SKM-1 (cell line): ENCODE measurements at regions not wholly inside any gene's neighbourhood (a gene's known extent, or its start where the extent isn't known, plus 50 kb on each side); places are given as distances from the start of the nearest gene placed in this dataset.
A peak's percentile ranks its signal among the peaks of the same experiment; 100 is the strongest.

Source experiments
- DNase-seq: peaks from one replicate; lab custom pipeline; 2025; ENCODE audit not compliant: unreplicated experiment; lab: John Stamatoyannopoulos, UW

DNA sequence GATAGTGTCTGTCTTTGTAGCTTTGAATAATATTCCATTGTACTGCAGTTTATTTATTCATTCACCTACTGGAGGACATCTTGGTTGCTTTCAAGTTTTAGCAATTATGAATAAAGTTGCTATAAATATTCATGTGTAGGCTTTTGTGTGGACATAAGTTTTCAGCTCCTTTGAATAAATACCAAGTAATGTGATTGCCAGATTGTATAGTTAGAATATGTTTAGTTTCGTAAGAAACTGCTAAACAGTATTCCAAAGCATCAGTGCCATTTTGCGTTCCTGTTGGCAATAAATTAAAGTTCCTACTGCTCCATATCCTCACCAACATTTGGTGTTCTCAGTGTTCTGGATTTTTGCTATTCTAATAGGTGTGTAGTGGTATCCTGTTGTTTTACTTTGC, 311.7 kb upstream of the FMN2 start:
- DNase-seq, result no peak

DNA sequence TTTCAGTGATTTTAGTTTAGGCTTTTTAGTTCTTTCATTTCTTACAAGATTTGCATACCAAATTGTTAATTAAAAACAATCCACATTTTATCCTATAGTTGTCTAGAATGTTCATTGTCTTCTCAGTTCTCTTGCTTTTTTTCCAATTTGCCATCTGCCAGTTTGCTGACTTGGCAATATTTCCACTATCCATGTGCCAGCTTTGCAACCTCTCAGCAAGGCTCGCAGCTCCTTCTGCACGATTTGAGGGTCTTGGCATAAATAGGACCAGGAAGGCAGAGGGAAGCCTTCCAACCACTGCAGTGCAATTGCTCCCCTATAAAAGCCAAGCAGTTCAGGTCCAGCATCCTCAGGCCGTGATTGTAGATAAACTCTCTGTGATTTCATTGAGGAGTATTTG, 306.8 kb upstream of the FMN2 start:
- no peak for DNase-seq

DNA sequence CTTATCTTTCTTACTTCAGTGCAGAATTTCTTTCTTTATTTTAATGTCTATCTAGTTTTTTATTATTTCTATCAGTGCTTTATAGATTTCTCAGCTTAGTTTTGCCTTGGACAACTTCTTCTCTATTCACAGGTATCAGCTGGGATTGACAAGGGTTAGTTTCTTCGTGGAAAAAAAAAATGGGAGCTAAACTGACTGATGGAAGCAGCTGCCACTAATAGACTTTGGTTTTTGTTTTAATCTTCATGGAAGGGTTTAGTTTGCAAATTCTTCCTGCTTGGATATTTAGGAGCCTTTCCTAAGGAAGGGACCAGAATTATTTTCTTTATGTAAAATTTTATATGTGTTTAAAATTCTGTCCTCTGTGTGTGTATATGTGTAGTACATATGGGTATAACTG, 306.1 kb upstream of the FMN2 start:
- no peak for DNase-seq

DNA sequence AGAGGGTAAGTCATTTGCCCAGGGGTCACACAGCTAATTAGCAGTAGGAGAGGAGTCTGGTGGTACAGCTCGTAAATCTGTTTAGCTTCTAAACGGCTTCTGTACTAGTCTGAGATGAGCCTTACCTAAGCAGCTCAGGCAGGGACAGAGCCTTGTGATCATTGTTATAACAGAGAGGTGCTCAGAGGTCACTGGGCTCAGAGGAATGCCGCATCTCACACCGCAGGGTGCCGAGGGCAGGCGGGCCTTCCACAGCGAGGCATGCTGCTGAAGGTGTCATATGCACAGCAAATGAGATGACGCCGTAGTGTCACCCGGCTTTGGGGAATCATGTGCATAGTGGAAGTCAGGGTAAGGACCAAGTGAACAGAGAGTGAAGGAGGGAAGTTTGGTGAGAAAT, 305.2 kb upstream of the FMN2 start:
- DNase-seq, result no peak

DNA sequence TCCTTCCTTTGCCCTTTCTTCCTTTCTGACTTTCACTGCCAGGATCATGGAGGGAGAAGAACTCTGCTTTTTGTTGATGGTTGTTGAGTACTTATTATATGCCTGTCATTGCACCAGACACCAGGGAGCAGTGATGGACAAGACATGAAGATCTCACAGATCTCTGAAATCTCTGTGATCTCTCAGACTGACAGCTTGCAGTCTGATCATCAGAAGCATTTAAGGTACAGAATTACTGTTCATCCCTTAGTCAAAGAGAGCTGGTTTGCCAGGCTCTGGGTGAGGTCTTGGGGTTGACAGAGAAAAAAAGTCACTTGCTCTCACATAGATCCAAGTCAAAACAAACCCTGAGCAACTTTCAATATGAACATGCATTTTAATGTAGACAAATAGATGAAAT, 299.5 kb upstream of the FMN2 start:
- DNase-seq, result no peak

DNA sequence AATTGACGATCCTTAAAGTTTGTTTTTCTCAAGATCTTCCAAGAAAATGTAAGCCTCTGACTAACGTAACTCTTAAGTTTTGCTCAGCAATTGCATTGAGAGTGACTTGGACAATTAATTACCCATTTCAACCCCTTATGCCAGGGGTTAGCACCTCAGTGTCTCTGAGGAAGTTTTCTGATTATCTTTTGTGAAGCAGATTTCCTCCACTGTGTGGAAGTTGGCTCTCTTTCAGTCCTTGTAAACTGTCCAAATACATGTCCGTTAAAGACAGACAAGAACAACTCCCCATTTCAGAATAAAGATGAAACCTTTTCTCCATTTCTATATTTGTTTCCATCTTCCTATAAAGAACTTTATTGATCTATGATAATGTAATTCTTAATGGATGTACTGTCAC, 296.4 kb upstream of the FMN2 start:
- DNase-seq, result no peak

DNA sequence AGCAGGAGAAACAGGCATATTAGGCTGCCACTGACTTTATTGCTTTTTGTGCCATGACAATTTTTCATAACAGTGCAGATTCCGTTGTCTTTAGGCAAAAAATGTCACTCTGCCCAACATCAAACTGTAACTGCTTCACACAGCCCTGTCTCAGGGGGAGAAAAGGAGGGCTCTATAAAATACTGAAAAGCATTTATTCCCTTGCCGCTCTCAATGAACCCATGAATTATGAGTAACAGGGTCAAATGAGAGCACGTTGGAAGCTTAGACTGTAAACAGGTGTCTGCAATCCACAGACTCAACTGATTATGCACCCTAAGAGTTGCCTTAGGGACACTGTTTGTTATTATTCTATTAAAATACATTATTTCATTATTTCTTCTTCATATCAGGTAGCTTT, 292.1 kb upstream of the FMN2 start:
- no peak for DNase-seq

DNA sequence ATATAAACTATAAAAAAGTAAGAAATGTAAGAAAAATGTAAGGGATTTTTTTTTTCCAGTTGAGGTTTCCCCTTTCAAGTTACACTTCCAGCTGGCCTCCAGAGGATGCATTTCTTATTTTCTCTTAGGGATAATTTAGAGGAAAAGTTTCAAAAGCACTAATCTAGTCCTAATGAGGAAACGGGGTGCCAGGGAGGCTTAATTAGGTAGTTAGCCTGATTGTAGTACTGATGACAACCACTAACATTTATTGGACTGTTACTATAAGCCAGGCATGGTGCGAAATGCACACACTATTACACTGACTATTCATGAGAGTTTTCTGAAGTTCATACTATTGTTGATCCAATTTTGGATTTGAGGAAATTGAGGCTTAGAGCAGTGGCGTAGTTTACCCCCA, 290.8 kb upstream of the FMN2 start:
- no peak for DNase-seq

DNA sequence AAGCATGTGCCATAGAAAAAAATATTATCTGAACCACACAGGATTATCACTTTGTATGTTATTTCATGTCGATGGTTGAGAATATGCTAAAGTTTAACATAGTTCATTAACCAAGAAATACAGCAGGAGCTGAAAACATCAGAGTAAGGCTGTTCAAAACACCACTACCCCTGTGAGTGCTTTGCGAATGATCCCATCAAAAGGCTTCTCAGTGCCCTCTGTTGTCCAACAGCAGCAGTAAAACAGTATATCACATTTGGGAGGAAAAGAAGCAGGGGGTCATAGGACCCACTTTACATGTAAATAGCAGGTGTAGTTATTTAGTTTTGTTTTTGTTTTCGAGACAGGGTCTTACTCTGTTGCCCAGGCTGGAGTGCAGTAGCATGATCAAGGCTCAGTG, 289.4 kb upstream of the FMN2 start:
- no peak for DNase-seq

DNA sequence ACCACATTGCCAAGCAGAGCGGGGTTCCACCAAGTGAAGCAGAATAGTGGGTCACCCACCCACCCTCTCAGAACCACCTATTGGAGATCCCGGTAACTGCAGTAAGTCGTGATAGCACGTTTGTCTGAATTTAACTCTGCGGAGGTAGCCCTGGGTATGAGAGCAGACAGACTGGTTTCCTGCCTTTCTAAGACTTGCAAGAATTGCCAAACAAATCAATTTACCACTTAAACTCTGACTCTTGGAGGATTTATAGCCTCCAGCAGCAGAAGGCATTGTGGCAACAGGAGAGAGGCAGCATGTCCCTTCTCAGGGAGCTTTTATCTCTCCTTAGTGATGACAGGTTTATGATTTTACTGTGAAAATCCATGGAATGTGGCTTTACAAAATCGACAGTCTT, 287.9 kb upstream of the FMN2 start:
- no peak for DNase-seq

DNA sequence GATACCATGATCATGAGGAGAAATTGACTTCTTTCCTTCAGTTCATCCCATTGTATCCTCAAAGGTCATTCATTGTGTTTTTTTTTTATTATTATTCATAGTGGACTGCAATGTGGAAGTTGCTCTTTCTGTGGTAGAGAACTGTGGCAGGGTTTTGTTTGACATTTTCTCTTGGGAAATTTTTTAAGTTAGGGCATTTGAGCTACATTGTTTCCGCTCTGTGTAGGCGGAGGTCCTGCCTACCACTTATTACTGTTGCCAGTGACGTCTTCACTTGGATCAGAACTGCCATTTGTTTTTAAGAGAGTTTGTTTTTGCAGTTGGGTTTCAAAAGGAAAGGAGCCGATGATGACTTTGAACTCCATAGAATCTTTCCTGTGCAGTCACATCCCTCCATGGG, 287.4 kb upstream of the FMN2 start:
- no peak for DNase-seq

DNA sequence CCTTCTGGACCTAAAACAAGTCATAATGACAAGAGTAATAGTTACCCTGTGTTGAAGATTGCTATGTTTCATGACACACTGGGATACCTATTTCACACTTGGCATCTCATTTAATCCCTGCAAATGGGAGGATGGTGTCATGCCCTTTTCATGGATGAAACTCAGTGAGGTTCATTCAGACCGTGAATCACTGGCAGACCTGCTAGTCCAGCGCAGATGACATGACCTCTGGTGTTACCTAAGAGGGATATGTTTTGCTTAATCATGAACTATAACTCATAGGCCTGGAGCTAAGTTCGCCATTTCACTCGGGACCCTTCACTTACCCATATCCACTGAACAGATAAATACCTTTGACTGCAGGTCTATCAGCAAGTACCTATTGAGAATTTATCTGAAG, 286.6 kb upstream of the FMN2 start:
- DNase-seq, result no peak

DNA sequence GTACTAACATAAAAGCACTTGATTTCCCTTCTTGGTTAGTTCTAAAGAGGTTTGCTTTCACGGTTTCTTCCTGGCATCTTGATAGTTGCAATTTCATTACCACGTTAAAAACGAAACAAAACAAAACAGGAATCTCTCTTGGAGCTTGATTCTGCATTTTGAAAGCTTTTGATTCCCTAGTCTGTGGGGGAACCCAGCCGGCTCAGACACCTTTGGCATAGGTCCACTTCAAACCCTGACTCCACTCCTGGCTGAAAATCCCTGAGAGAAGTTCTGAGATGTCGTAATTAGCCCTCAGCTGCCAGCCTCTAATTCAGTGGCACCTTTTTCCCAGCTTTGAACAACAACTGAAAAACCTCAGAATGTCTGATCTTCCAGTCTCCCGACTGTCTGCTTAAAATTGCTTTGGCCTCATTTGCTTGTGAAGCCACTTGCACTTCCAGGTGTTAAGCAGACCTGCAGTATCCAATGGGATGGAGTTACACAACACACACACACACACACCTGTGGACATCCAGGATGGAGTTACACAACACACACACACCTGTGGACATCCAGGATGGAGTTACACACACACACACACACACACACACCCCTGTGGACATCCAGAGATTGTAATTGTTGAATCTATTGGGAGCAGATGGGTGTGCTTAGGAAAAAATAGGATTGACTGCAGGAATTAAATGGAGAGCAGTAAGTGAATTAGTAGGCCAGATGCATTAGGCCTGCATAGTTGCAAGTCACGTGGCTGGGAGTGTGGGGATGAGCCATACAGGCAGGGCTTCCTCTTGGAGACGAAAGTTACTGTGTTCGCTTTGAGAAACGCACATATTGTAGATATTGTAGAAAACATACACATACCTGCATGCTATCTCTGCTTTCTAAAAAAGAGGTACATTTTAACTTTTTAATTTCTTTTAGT, 285.6 kb upstream of the FMN2 start:
- DNase-seq, result no peak

DNA sequence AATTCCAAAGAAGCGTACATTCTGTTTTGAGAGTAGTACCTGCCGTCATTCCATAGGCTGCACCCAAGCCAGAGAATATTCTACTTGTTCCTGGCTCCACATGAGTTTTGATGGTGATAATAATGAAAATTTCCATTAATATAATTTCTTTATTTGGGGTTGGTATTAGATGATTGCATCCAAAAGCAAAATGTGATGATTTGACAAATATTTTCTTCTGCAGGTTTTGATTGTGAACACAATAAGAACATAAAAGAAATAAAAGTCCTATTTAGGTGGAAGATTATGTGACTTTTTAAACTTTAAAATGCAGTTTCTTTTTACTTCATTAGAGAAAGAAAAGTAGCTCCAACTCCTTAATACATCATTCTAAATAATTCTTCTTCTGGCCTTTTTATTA, 284.8 kb upstream of the FMN2 start:
- no peak for DNase-seq

DNA sequence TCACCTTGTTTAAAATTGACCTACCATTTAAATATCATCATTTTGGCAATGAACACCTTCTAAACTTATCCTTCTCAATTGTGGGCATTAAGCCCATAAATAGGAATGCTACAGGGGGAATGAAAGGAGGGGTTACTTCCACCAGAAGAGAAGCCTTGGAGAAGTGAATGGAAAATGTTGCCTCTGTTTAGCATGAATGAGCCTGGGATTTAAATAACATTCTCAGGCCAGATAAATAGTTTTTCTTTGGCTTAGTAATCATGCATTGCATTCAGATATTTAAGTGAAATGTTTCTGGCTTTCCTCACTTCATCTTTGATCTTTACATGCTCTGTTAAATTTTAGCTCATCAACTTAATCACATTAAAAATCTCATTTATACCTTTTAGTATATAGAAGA, 284.3 kb upstream of the FMN2 start:
- no peak for DNase-seq

DNA sequence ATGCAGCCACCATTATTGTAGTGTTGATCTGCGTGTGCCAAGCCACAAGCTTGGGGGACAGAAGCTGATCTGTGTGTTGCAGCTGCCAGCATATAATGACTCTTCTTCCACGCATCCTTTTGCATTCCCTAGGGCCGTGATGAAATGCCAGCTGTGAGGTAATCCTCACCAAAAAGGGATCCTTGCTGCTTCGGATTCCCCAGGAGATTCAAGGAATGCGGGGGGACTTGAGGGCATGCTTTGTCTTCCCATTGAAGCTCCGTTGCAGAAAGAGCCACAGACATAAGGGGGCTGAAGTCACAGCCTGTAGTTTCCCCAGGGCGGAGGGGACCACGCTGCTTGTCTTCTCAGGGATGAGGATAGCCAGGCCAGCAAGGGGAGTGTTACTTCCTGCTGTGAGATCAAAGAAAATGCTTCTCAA, 281.6 kb upstream of the FMN2 start:
- DNase-seq, result no peak

DNA sequence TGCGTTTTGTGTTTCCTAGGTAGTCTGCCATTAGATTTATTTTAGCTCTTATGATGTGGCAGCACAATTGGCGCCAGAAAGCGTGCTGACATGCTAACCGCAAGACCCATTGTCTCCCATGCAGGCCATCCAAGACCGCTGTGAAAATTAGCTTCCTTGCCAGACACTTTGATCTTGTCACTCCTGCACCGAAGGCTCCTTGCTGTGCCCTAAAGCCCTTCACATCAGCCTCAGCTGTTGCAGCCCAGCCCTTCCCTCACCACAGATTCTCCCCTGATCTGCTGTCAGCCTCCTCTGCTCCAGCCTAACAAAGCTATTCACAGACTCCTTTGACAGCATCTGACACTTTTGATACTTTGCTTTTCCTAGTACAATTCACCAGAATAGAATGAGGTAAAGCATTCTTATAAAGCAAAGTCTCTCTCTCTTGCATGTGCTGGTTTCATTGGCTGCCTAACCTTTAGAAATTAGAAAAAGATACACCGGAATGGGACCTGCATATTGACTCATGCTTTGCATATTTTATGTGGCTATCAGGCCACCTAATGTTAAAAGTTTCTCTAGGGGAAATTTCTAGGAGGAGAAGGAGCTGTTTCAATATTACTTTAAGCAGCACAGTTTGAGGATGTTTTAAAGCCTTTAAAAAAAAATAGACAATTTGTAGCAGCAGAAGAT, 280.3 kb upstream of the FMN2 start:
- DNase-seq, result no peak

DNA sequence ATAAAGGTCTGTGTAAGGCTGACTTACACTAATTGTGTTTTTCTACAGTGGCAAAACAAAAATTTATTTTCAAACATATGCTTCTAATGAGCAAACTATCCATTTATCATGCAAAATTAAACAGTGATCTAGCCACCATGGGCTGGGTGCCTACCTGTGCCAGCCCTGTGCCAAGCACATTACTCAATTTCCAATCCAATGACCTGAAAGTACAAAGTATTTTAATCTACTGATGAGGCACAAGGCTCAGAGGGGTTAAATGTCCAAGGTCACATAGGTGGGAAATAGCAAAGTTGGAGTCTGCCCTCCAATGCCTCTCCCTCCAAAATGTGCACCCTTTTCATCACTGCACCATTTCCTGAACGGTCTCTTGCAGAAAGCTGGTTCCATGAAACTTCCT, 279.1 kb upstream of the FMN2 start:
- no peak for DNase-seq

DNA sequence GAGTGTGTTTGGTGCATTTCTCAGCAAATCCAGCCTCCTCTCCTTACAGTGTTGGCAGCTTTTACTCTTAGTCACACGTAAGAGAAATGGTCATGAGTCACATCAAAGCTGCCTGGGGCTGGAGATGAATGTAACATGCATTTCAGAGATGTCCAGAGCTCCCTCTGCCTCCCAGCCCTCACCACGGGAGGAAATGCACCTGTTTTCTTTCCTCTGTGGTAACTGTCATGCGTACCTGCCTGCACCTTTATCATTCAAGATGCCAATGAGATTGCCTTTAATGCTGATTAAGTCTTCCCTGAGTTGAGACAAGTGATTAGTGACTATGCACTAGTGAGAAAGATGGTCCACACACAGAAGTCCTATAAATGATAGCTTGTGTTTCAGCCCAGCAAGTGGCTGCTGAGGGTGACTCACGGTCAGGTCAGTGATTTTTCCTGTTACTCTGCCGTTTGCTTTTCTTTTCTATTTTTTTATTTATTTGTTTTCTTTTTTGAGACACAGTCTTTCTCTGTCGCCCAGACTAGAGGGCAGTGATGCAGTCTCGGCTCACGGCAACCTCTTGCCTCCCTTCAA, 277.3 kb upstream of the FMN2 start:
- DNase-seq, result no peak

DNA sequence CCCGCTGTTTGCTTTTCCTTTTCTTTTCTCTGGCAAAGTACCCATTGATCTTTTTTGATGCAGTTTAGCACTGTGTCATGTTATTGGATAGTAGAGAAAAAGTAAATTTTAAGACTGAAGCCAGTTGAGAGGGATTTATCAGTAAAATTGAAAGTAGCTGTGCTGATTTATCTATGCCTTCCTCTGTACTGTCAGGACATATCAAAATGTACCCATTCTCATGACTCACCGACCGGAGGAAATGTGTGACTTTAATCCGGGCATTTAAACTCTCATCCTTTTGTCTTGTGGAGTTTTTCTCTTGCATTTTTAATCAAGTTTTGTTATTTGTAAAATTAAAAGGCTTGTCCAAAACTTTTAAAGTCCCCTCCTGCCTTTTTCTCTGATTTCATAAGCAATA, 276.6 kb upstream of the FMN2 start:
- DNase-seq, result no peak

DNA sequence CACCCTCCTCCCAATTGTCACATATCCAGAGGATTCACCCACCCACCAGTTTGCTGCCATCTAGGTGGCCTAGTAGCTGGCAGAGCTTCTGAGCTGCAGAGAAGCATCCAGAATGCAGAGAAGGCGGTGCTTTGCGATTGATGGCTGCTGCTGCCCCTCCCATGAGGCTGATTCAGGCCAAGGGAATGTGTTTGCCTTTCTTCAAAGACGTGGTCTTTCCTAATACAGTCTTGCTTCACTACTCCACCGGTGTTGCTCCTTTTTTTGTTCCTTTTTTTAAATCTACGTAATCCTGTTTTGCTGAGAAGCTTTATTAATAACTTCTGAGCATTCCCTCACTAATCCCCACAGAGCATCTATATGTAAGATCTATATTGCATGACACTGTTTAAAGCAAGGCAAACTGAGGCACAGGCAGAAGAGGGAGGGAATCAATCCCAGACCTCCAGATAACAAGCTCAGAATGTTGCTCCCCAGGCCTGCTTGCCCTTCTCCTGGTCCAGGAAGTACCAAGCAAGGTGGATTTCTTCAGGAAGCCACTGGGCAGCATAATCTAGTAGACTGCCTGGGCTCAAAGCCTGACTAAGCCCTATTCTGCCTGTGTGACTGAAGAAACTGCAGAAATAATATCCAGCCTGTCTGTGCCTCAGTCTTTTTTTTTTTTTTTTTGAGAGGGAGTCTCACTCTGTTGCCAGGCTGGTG, 275.5 kb upstream of the FMN2 start:
- DNase-seq, result peak; percentile 98

DNA sequence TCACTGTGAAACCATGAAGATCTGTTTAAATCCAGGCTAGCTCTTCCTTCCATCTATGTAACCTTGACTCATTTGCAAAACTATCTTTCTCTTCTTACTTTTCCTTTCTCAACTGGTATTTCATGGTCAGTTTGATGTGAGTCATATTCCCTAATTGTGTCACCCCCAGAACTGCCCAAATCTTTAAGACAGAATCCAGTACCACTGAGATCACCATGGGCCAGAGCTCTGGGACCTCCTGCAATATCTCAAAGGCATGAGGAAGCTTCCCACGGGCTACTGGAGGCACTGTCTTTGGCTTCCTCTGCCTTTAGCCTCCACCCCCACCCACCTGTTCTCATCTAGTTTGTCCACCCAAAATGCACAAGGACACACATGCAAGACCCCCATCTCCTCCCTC, 274.4 kb upstream of the FMN2 start:
- DNase-seq, result no peak
